Peyer's patch (tissue), 4 donors: ENCODE measurements at regions not wholly inside any gene's neighbourhood (a gene's known extent, or its start where the extent isn't known, plus 50 kb on each side); places are given as distances from the start of the nearest gene placed in this dataset.

Experiments used
- CTCF ChIP-seq, 6 experiments: fragments of 450-650 bp in 4 of 6; fragments of 200-600 bp in 2 of 6; sonication (generic) in 1 of 6; IDR thresholded peaks; one replicate each; pipeline ENCODE4 v1.5.1; 2017 to 2019; ENCODE audit warnings: antibody characterized with exemption in 6 of 6, mild to moderate bottlenecking in 3 of 6, moderate library complexity in 1 of 6
- POLR2A ChIP-seq, 2 donors: fragments of 450-650 bp; IDR thresholded peaks; one replicate each; pipeline ENCODE4 v1.5.1; 2017; ENCODE audit warnings: antibody characterized with exemption in 2 of 2, mild to moderate bottlenecking in 2 of 2, moderate library complexity in 2 of 2

- TF ChIP-seq CTCF (IDR thresholded peaks at IDR 0.05) (no peak), POLR2A (IDR thresholded peaks at IDR 0.05) (no peak)
Observed at GRCh38 chr7:46603296-46603752, 682.3 kb upstream of the IGFBP3 start.
